ENCODE measurements at regions not wholly inside any gene's neighbourhood (a gene's known extent, or its start where the extent isn't known, plus 50 kb on each side); places are given as distances from the start of the nearest gene placed in this dataset.

DNA sequence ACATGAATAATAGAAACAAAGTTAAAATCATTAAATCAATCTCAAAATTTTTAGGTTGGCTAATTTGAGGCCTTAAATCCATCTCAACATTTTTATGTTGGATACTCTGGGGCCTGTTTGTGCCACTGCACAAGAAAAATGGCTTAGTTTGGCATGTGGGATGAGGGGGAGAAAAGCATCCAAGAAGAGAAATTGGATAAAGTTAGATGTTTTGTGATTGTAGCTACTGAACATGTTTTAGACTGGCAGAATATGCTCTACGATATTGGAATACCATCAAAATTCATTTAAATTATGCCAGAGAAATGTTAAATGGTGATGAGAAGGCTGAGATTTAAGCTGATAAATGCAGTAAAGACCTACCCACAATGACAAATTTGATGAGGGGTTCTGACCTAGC, 376.9 kb downstream of the CXXC4 start:
- H3K79me1 ChIP-seq (ENCODE audit: insufficient read depth, low read depth, low read length, poor library complexity, severe bottlenecking) = no peaks in the 10 kb centered on the region
- no peak overlapping the region for H3K14ac ChIP-seq (ENCODE audit: insufficient read depth, low read length)
- no peak overlapping the region for H3K27ac ChIP-seq (ENCODE audit: insufficient read length, low read depth, low read length)
- no peak overlapping the region for H4K5ac ChIP-seq (ENCODE audit: insufficient read length, low read depth, low read length)
- Mint-ChIP-seq H3K9me3 (peaks cover 21 to 23% of the 10 kb centered on the region in 2 experiments), H3K27me3 (ENCODE audit: low read depth) (no peaks in the 10 kb centered on the region; the same call in 1 of the 2 replicates), H3K27ac (no peak overlapping the region), H3K4me1 (no peaks in the 10 kb centered on the region), H3K4me3 (no peak overlapping the region), H3K36me3 (ENCODE audit: insufficient read depth in 1 of 3, low read depth in 3 of 3) (peaks cover 7 to 17% (median 17%) of the 10 kb centered on the region in 3 experiments; a peak in 6 of 7 replicates)
- no peak overlapping the region for H2AFZ ChIP-seq (ENCODE audit: low read length)
- H2BK20ac ChIP-seq (ENCODE audit: low read depth, low read length, poor library complexity, severe bottlenecking) = no peak overlapping the region
- no peak overlapping the region for H3K4me2 ChIP-seq (ENCODE audit: insufficient read depth, insufficient read length, low read length)
- H3K27me3 ChIP-seq (ENCODE audit: insufficient read depth, low read length) = no peaks in the 10 kb centered on the region
- no peaks in the 10 kb centered on the region for H4K20me1 ChIP-seq (ENCODE audit: control insufficient read depth, insufficient read depth, insufficient read length)
- no peak overlapping the region for H3K9ac ChIP-seq (ENCODE audit: extremely low read depth, insufficient read length, low read length)
- H2AK5ac ChIP-seq (ENCODE audit: insufficient read length, low read length) = no peak overlapping the region
- H3K23ac ChIP-seq (ENCODE audit: insufficient read length, low read depth, low read length) = no peak overlapping the region
- H2BK15ac ChIP-seq (ENCODE audit: low read depth, low read length) = no peak overlapping the region
- no peak overlapping the region for H2BK12ac ChIP-seq (ENCODE audit: insufficient read length, low read depth, low read length)
- DNase-seq = no peak
- H3K23me2 ChIP-seq (ENCODE audit: insufficient read length, low read depth, low read length, poor library complexity, severe bottlenecking) = no peaks in the 10 kb centered on the region
- no peaks in the 10 kb centered on the region for H3K4me1 ChIP-seq (ENCODE audit: insufficient read depth, low read length)
- peaks cover 8% of the 10 kb centered on the region for H3K9me3 ChIP-seq (ENCODE audit: control insufficient read depth, low read depth, low read length)
- no peaks in the 10 kb centered on the region for H3K79me2 ChIP-seq (ENCODE audit: insufficient read depth, low read length)
- no peak overlapping the region for H3T11ph ChIP-seq (ENCODE audit: low read length)
- no CpG with 5 or more reads among the region's 1 CpG for WGBS (ENCODE audit: extremely low coverage, insufficient read length, low lambda C conversion rate)
- H2BK120ac ChIP-seq (ENCODE audit: low read depth, low read length, poor library complexity, severe bottlenecking) = no peak overlapping the region
- no peak overlapping the region for H3K4ac ChIP-seq (ENCODE audit: low read depth, low read length)
- H2BK5ac ChIP-seq (ENCODE audit: insufficient read length, low read length) = no peak overlapping the region
- H3K18ac ChIP-seq (ENCODE audit: insufficient read length, low read depth, low read length) = no peak overlapping the region
- H4K91ac ChIP-seq (ENCODE audit: insufficient read length, low read depth, low read length) = no peak overlapping the region
- H4K8ac ChIP-seq (replicated peaks; ENCODE audit: insufficient read length, low read depth, low read length) = no peak overlapping the region
- H3K56ac ChIP-seq (ENCODE audit: insufficient read length, low read depth, low read length) = no peak overlapping the region
- TF ChIP-seq, protein P1, sequence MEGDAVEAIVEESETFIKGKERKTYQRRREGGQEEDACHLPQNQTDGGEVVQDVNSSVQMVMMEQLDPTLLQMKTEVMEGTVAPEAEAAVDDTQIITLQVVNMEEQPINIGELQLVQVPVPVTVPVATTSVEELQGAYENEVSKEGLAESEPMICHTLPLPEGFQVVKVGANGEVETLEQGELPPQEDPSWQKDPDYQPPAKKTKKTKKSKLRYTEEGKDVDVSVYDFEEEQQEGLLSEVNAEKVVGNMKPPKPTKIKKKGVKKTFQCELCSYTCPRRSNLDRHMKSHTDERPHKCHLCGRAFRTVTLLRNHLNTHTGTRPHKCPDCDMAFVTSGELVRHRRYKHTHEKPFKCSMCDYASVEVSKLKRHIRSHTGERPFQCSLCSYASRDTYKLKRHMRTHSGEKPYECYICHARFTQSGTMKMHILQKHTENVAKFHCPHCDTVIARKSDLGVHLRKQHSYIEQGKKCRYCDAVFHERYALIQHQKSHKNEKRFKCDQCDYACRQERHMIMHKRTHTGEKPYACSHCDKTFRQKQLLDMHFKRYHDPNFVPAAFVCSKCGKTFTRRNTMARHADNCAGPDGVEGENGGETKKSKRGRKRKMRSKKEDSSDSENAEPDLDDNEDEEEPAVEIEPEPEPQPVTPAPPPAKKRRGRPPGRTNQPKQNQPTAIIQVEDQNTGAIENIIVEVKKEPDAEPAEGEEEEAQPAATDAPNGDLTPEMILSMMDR (conservative IDR thresholded peaks at IDR 0.05) = no peak

Measured in H9 (cell line).